Testis (tissue), 2 donors: ENCODE measurements at regions not wholly inside any gene's neighbourhood (a gene's known extent, or its start where the extent isn't known, plus 50 kb on each side); places are given as distances from the start of the nearest gene placed in this dataset.

Experiments
- DNase-seq: peaks from one replicate; pipeline ENCODE4 v3.0.0-alpha.2; 2019
- H3K27ac ChIP-seq, 2 donors: fragments of 200-600 bp; sonication (generic); one replicate each; pipeline ENCODE4 v1.5.1; 2019
- H3K27me3 ChIP-seq: fragments of 200-600 bp; sonication (generic); one replicate; pipeline ENCODE4 v1.5.1; 2019
- H3K36me3 ChIP-seq: fragments of 200-600 bp; sonication (generic); one replicate; pipeline ENCODE4 v1.5.1; 2017; ENCODE audit warnings: low read depth; ENCODE audit errors: missing control alignments
- H3K4me1 ChIP-seq: fragments of 200-600 bp; sonication (generic); one replicate; pipeline ENCODE4 v1.5.1; 2019
- H3K4me3 ChIP-seq, 2 donors: fragments of 200-600 bp; sonication (generic); one replicate each; pipeline ENCODE4 v1.5.1; 2017 to 2019
- H3K9me3 ChIP-seq: fragments of 200-600 bp; sonication (generic); one replicate; pipeline ENCODE4 v1.5.1; 2017
- CTCF ChIP-seq, 3 experiments: fragments of 450-650 bp in 2 of 3; fragments of 200-600 bp in 1 of 3; sonication (generic) in 1 of 3; IDR thresholded peaks; one replicate each; pipeline ENCODE4 v1.5.1; 2016 to 2019; ENCODE audit warnings: antibody characterized with exemption in 3 of 3, mild to moderate bottlenecking in 2 of 3, moderate library complexity in 1 of 3
- POLR2A ChIP-seq: fragments of 450-650 bp; IDR thresholded peaks from one replicate; pipeline ENCODE4 v1.6.1; 2017; ENCODE audit warnings: antibody characterized with exemption, mild to moderate bottlenecking, moderate library complexity
- WGBS, 2 donors: methylation state at CpG; one replicate each; pipeline ENCODE4 v1.1.5; 2018; 5-methylcytosine and 5-hydroxymethylcytosine counted together
- intact Hi-C: fragments of 100-400 bp; cut with DNase I; formaldehyde crosslinking; loops from one replicate; pipeline ENCODE4 v1.15.1; 2023; ENCODE audit warnings: low total_unique reads

DNA sequence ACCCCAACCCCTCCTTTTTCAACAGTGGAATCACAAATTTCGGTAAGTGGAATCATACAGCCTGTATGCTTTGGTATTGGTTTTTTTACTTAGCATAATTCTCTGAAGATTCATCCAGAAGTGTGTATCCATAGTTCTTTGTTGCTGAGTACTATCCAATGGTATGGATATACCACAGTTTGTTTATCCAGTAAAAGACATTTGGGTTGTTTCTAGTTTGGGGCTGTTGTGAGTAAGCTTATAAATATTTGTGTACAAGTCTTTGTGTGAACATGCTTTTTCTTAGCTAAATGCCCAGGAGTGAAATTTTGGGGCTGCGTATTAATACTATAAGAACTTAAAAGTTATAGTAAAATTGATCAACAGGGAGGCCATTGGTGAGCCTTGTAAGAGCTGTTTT lies 57.5 kb upstream of the GC start:
- TF ChIP-seq CTCF (IDR thresholded peaks at IDR 0.05), result no peak
- TF ChIP-seq POLR2A, result no peak
- DNase-seq, result no peak
- no peaks in the 10 kb centered on the region for H3K27me3 ChIP-seq
- no peak overlapping the region for H3K4me3 ChIP-seq
- H3K9me3 ChIP-seq, result no peaks in the 10 kb centered on the region
- WGBS, 2 donors, result 90 to 94% methylated on average over 2 of the region's 2 CpGs
- H3K36me3 ChIP-seq, result no peaks in the 10 kb centered on the region
- no peak overlapping the region for H3K27ac ChIP-seq
- intact Hi-C loops, result no loop called here
- no peaks in the 10 kb centered on the region for H3K4me1 ChIP-seq

DNA sequence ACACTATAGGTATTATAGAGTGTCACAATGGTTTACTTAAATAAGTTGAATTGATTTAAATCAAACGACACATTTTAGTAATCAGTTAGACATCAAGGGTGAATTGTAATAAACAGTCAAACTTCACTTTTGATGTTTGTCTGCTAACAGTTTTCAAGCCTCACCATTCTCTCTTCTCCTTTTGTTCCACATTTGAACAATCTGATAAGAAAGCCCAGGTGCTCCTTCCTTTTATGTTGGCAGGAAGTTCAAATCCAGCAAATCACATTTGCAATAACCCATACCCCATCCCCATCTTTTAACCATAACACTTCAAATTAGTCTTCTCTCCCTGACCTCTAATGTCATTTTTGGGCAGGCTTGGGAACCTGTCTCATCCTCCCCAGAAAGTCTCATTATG lies 63.4 kb upstream of the GC start:
- no peaks in the 10 kb centered on the region for H3K4me1 ChIP-seq
- DNase-seq, result no peak
- H3K27me3 ChIP-seq, result no peaks in the 10 kb centered on the region
- no peaks in the 10 kb centered on the region for H3K36me3 ChIP-seq
- H3K4me3 ChIP-seq, result no peak overlapping the region
- TF ChIP-seq CTCF (IDR thresholded peaks at IDR 0.05) (no peak), POLR2A (no peak)
- 92 to 96% methylated on average over 1 of the region's 1 CpG for WGBS, 2 donors
- intact Hi-C loops, result no loop called here
- no peaks in the 10 kb centered on the region for H3K9me3 ChIP-seq
- no peak overlapping the region for H3K27ac ChIP-seq

DNA sequence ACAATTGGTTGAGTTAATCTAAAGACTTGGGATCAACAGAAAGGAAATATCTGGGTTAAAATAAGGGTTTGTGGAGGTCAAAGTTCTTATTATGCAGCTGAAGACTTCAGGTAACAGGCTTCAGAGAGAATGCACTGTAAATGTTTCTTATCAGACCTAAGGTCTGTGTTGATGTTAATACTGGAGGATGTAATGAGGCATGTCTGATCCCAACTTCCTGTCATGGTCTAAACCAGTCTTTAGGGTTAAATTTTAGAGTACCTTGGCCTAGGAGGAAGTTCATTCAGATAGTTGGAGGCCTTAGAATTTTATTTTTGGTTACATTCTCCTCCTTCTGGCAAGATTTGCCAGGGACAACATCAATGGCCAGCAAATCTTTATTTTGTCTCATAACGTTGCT lies 72.1 kb upstream of the GC start:
- Histone ChIP-seq H3K4me3 (no peak overlapping the region), H3K9me3 (no peaks in the 10 kb centered on the region), H3K4me1 (peaks cover 6% of the 10 kb centered on the region), H3K27me3 (no peaks in the 10 kb centered on the region), H3K27ac (no peak overlapping the region), H3K36me3 (no peaks in the 10 kb centered on the region)
- 36 to 59% methylated on average over 1 of the region's 1 CpG for WGBS, 2 donors
- TF ChIP-seq CTCF (IDR thresholded peaks at IDR 0.05) (no peak), POLR2A (no peak)
- DNase-seq, result no peak
- intact Hi-C loops, result no loop called here

GRCh38 chr4:71857713-71858451 lies 74.0 kb upstream of the GC start:
- no peak for TF ChIP-seq CTCF (IDR thresholded peaks at IDR 0.05)
- TF ChIP-seq POLR2A, result no peak

DNA sequence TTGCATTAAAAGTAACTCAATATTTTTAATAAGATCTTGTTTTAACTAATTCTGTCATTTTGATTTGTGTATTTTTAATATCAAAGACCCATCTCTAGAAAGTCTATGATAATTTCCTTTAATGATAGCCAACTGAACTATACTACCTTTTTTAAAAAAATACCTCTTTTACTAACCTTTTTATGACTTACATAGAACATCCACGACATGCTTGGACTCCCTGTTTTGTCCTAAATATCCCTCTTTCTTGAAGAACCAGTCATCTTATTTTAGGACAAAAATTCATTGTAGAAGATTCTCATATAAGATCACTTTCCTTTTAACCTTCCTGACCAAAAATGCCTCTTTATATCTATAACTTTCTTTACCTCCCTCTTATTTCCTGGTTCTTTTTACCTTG lies 76.8 kb upstream of the GC start:
- Histone ChIP-seq H3K4me1 (peaks cover 6% of the 10 kb centered on the region), H3K27ac (no peak overlapping the region), H3K4me3 (no peak overlapping the region), H3K9me3 (no peaks in the 10 kb centered on the region), H3K36me3 (no peaks in the 10 kb centered on the region), H3K27me3 (no peaks in the 10 kb centered on the region)
- WGBS, 2 donors, result 41 to 49% methylated on average over 1 of the region's 1 CpG
- DNase-seq, result no peak
- intact Hi-C loops, result no loop called here
- TF ChIP-seq POLR2A, result no peak
- TF ChIP-seq CTCF (IDR thresholded peaks at IDR 0.05), result no peak

More at GRCh38 chr4:71857713-71858451, 74.0 kb upstream of the GC start:
- Histone ChIP-seq H3K4me3 (no peak overlapping the region), H3K27ac (no peak overlapping the region), H3K36me3 (no peaks in the 10 kb centered on the region), H3K9me3 (no peaks in the 10 kb centered on the region), H3K4me1 (peaks cover 6% of the 10 kb centered on the region), H3K27me3 (no peaks in the 10 kb centered on the region)
- DNase-seq, result no peak
- 21 to 29% methylated on average over 9 of the region's 9 CpGs for WGBS, 2 donors
- intact Hi-C loops, result no loop called here
